HEK293T (cell line): ENCODE measurements at regions not wholly inside any gene's neighbourhood (a gene's known extent, or its start where the extent isn't known, plus 50 kb on each side); places are given as distances from the start of the nearest gene placed in this dataset.

Experiments
- CTCF ChIA-PET: fragments of 350-600 bp; formaldehyde crosslinking; extraction: SDS; loops from one replicate; lab custom pipeline; 2021; ENCODE audit warnings: antibody characterized with exemption, inconsistent platforms; lab: Yijun Ruan, JAX
- POLR2A ChIA-PET: fragments of 350-600 bp; formaldehyde crosslinking; extraction: SDS; loops from one replicate; lab custom pipeline; 2020; ENCODE audit warnings: antibody characterized with exemption, inconsistent platforms; lab: Yijun Ruan, JAX
- DNase-seq: peaks from one replicate; pipeline ENCODE4 v3.0.0; 2012; ENCODE audit warnings: mixed read lengths; ENCODE audit errors: extremely low spot score
- ARNT ChIP-seq: fragments of 450-650 bp; IDR thresholded peaks from 2 replicates; pipeline ENCODE4 v1.6.1; 2017; ENCODE audit warnings: mild to moderate bottlenecking
- BHLHE40 ChIP-seq: fragments of 450-650 bp; IDR thresholded peaks from 2 replicates; pipeline ENCODE4 v1.6.1; 2016; ENCODE audit warnings: mild to moderate bottlenecking, moderate library complexity, borderline replicate concordance
- CTBP1 ChIP-seq: fragments of 450-650 bp; IDR thresholded peaks from 2 replicates; pipeline ENCODE4 v1.6.1; 2016; ENCODE audit warnings: borderline replicate concordance
- ELF4 ChIP-seq: fragments of 450-650 bp; IDR thresholded peaks from 2 replicates; pipeline ENCODE4 v1.6.1; 2017; ENCODE audit warnings: antibody characterized with exemption
- FOXA1 ChIP-seq: fragments of 450-650 bp; IDR thresholded peaks from 2 replicates; pipeline ENCODE4 v1.6.1; 2016; ENCODE audit warnings: mild to moderate bottlenecking
- FOXK2 ChIP-seq: fragments of 450-650 bp; IDR thresholded peaks from 2 replicates; pipeline ENCODE4 v1.6.1; 2016; ENCODE audit warnings: mild to moderate bottlenecking
- FOXM1 ChIP-seq: fragments of 450-650 bp; IDR thresholded peaks from 2 replicates; pipeline ENCODE4 v1.6.1; 2017; ENCODE audit warnings: mild to moderate bottlenecking, borderline replicate concordance
- HDGF ChIP-seq: fragments of 450-650 bp; IDR thresholded peaks from 2 replicates; pipeline ENCODE4 v1.6.1; 2017; ENCODE audit warnings: antibody characterized with exemption, borderline replicate concordance
- L3MBTL2 ChIP-seq: fragments of 450-650 bp; conservative IDR thresholded peaks from 2 replicates; pipeline ENCODE4 v1.6.1; 2016; ENCODE audit warnings: mild to moderate bottlenecking
- LEF1 ChIP-seq: fragments of 450-650 bp; IDR thresholded peaks from 2 replicates; pipeline ENCODE4 v1.6.1; 2017; ENCODE audit warnings: mild to moderate bottlenecking, borderline replicate concordance
- NFRKB ChIP-seq: fragments of 450-650 bp; IDR thresholded peaks from 2 replicates; pipeline ENCODE4 v1.6.1; 2016; ENCODE audit warnings: mild to moderate bottlenecking, moderate library complexity
- SP1 ChIP-seq: fragments of 450-650 bp; IDR thresholded peaks from 2 replicates; pipeline ENCODE4 v1.6.1; 2017
- SUZ12 ChIP-seq: fragments of 450-650 bp; IDR thresholded peaks from 2 replicates; pipeline ENCODE4 v1.6.1; 2016; ENCODE audit warnings: mild to moderate bottlenecking
- TARDBP ChIP-seq: fragments of 450-650 bp; IDR thresholded peaks from 2 replicates; pipeline ENCODE4 v1.6.1; 2016
- ZNF384 ChIP-seq: fragments of 450-650 bp; IDR thresholded peaks from 2 replicates; pipeline ENCODE4 v1.6.1; 2016
- TF ChIP-seq, protein P1 (sequence below): fragments of 450-650 bp; IDR thresholded peaks from 2 replicates; pipeline ENCODE4 v1.6.1; 2016

GRCh38 chr4:138030375-138030774, 211.8 kb downstream of the SLC7A11 start:
- POLR2A ChIA-PET: no interaction called here
- CTCF ChIA-PET: no interaction called here
- TF ChIP-seq ZNF384 (no peak), HDGF (no peak), ELF4 (no peak), SP1 (no peak), CTBP1 (no peak), SUZ12 (no peak)
- DNase-seq: no peak

DNA sequence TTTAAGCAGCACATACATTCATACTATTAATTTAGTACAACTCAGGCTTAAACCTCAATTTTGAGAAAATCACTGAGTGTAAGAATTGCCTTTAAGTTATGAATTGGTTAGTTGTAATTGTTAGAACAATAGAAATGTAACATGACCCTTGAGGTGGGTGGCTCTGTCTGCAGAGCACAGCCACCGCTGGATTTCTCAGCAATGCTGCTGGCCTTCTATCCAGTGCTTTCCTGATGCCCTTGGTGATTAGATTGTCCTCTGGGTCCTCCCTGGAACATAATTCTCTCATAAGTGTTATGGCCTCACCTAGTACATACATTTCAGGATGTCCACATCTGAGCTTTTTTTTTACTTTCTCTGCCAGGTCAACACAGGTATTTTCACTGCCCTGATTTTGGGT, 213.2 kb downstream of the SLC7A11 start:
- DNase-seq: no peak
- ChIA-PET POLR2A (no interaction called here), CTCF (interaction anchor here (0.6 kb wide), 1 partner anchor 146 kb away, joined by 3 read pairs; no protein-coding TSS in a partner anchor)
- TF ChIP-seq TARDBP (no peak), BHLHE40 (no peak), FOXA1 (no peak), FOXK2 (no peak), SUZ12 (no peak), FOXM1 (no peak), ELF4 (no peak), ZNF384 (no peak), LEF1 (no peak), SP1 (no peak), HDGF (no peak), L3MBTL2 (no peak), ARNT (no peak), NFRKB (no peak)
- TF ChIP-seq, protein P1, sequence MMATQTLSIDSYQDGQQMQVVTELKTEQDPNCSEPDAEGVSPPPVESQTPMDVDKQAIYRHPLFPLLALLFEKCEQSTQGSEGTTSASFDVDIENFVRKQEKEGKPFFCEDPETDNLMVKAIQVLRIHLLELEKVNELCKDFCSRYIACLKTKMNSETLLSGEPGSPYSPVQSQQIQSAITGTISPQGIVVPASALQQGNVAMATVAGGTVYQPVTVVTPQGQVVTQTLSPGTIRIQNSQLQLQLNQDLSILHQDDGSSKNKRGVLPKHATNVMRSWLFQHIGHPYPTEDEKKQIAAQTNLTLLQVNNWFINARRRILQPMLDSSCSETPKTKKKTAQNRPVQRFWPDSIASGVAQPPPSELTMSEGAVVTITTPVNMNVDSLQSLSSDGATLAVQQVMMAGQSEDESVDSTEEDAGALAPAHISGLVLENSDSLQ: no peak

DNA sequence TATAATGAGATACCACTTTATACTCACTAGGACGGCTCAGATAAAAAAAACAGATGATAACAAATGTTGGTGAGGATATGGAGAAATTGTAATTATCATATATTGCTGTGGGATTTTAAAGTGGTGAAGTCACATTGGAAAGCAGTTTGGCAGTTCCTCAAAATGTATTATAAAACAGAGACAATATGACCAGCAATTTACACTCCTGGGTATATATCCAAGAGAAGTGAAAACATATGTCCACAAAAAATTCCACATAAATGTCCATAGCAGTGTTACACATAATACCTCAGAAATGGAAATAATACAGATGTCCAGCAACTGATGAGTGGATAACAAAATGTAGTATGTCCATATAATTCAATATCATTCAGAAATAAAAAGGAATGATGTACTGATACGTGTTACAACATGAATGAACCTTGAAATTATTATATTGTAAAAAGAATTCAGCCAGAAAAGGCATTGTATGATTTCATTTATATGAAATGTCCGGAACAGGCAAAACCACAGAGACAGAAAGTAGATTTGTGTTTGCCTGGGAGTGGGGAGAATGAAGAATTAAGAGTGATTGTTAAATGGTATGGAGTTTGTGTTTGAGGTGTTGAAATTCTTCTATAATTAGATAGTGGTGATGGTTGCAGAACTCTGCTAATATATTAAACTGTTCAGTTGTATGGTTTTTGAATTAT, 220.9 kb downstream of the SLC7A11 start:
- TF ChIP-seq ZNF384: no peak
- no peak for TF ChIP-seq TARDBP
- no peak for TF ChIP-seq L3MBTL2
- TF ChIP-seq FOXA1: no peak
- TF ChIP-seq HDGF: no peak
- no peak for TF ChIP-seq NFRKB
- no peak for TF ChIP-seq CTBP1
- no peak for TF ChIP-seq BHLHE40
- TF ChIP-seq, protein P1: no peak
- TF ChIP-seq SP1: no peak
- CTCF ChIA-PET: interaction anchor here (0.6 kb wide), 1 partner anchor 33 kb away, joined by 3 read pairs; no protein-coding TSS in a partner anchor
- POLR2A ChIA-PET: no interaction called here
- DNase-seq: no peak

DNA sequence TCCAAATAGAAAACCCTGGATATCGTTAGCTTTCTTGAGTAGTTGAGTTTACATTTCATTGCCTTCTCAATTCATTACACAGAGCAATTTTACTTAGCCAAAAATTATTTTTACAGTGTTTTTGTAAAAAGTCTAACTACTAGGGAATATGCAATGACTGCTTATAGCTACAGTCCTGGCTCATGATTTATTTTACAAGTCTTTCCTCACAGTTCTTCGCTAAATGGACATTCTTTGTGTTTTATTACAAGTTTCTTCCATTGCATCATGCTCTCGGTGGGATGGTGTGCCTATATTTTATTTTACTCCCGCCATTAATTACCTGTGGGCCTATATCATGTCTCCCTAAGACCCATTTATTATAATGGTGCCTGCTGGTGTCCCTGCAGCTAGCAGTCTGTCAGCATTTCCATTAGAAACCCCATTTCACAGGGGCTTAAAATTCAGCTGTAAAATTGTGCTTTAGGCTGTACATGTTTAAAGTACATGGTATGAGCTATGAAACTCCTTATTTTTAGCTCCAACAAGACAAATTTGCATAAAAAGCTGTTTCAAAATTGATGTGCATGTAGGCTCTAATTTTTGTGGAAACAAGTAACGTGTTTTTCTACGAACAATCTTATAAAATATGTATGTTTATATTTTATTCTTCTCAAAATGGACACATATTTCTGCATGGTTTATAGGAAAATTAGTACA, 227.4 kb downstream of the SLC7A11 start:
- POLR2A ChIA-PET: no interaction called here
- TF ChIP-seq CTBP1 (peak; percentile 96), ARNT (peak; percentile 73), ELF4 (no peak)
- TF ChIP-seq, protein P1: peak; percentile 92
- CTCF ChIA-PET: interaction anchor here (0.6 to 1.0 kb wide), 2 partner anchors 13 to 66 kb away, joined by 3 read pairs; no protein-coding TSS in a partner anchor

DNA sequence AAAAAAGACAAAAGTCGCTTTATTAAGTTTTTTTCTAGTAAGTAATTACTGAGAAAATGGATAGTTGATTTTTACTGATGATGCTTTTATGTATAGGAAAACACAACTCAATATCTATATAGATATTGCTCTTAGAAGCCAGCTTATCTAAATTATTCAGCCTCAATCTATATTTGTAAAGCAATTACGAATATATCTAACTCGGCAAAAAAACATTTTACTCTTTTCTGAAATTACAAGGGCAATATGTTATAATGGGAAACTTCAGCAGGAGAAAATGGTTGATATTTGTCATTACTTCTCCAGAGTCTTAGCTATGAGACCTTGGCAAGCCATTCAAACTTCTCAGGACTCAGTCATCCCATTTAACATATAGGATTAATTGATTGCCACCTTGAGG, 228.5 kb downstream of the SLC7A11 start:
- POLR2A ChIA-PET: no interaction called here
- CTCF ChIA-PET: interaction anchor here (0.7 to 1.0 kb wide), 2 partner anchors 49 to 67 kb away, joined by 3 read pairs; no protein-coding TSS in a partner anchor
- TF ChIP-seq FOXM1 (no peak), LEF1 (no peak), L3MBTL2 (no peak), ARNT (no peak), HDGF (no peak), CTBP1 (no peak), SUZ12 (no peak), NFRKB (no peak), ELF4 (no peak), BHLHE40 (no peak), FOXA1 (no peak)
- TF ChIP-seq, protein P1: no peak
- no peak for DNase-seq

More for the DNA sequence above, 227.4 kb downstream of the SLC7A11 start:
- peak; percentile 7 for DNase-seq
